ENCODE measurements at regions not wholly inside any gene's neighbourhood (a gene's known extent, or its start where the extent isn't known, plus 50 kb on each side); places are given as distances from the start of the nearest gene placed in this dataset.

DNA sequence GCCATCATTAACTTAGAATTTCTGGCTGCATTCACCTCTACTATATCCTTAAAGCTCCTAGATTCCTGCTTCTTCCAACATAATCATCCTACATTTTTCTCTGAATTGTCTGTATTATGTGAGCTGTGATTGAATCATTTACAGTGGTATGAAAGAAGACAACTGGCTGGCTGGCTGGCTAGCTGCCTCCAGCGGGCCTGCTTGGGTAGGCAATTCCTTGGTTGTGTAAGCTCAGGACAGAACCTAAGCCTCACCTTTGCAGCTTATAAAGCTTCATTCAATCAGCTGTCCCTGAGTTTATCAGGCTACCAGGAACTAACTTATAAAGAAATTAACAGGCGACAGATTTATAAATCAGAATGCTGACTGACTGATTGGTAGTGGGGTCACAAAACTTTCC, 162.7 kb upstream of the NR3C1 start:
- Histone ChIP-seq H4K20me1 (ENCODE audit: insufficient read depth, low read length) (no peaks in the 10 kb centered on the region), H3K36me3 (replicated peaks; ENCODE audit: insufficient read depth, low read length) (no peaks in the 10 kb centered on the region), H3K9me3 (replicated peaks; ENCODE audit: insufficient read depth, low read length) (no peaks in the 10 kb centered on the region), H3K4me2 (ENCODE audit: low read depth, low read length) (no peak overlapping the region), H3F3A (ENCODE audit: insufficient read depth, low read length) (0 out of 2 replicates have a peak, but pooled peaks cover 5% of the 10 kb centered on the region), H3K27ac (ENCODE audit: low read length) (no peak overlapping the region), H3K9ac (ENCODE audit: low read length) (no peak overlapping the region), H3K79me2 (ENCODE audit: low read length) (no peaks in the 10 kb centered on the region), H3K9me2 (replicated peaks; ENCODE audit: insufficient read depth, low read length) (no peaks in the 10 kb centered on the region), H3K4me3 (ENCODE audit: low read length) (no peak overlapping the region), H2AFZ (ENCODE audit: low read length) (no peak overlapping the region), H3K4me1 (ENCODE audit: low read length) (peaks cover 13% of the 10 kb centered on the region), H3K27me3 (replicated peaks; ENCODE audit: insufficient read depth, low read length) (no peaks in the 10 kb centered on the region)
- DNase-seq = no peak
- TF ChIP-seq, protein P1, sequence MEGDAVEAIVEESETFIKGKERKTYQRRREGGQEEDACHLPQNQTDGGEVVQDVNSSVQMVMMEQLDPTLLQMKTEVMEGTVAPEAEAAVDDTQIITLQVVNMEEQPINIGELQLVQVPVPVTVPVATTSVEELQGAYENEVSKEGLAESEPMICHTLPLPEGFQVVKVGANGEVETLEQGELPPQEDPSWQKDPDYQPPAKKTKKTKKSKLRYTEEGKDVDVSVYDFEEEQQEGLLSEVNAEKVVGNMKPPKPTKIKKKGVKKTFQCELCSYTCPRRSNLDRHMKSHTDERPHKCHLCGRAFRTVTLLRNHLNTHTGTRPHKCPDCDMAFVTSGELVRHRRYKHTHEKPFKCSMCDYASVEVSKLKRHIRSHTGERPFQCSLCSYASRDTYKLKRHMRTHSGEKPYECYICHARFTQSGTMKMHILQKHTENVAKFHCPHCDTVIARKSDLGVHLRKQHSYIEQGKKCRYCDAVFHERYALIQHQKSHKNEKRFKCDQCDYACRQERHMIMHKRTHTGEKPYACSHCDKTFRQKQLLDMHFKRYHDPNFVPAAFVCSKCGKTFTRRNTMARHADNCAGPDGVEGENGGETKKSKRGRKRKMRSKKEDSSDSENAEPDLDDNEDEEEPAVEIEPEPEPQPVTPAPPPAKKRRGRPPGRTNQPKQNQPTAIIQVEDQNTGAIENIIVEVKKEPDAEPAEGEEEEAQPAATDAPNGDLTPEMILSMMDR (IDR thresholded peaks at IDR 0.05; ENCODE audit: low read length) = no peak
- TF ChIP-seq EZH2 (optimal IDR thresholded peaks at IDR 0.05; ENCODE audit: low read depth, low read length) = no peak

DNA sequence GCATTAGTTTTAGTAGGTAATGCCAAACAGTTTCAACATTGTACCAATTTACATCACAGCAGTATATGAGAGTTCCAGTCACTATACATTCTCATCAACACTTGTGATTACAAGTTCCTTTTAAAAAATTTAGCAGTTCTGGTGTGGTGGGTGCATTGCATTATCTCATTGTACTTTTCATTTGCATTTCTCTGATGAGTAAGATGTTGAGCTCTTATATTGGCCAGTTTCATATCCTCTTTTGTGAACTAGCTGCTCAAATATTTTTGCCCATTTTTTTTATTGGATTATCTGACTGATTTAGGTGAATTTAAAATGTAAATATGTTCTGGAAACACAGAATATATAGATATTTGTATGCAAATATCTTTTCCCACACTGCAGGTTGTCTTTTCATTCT, 160.9 kb upstream of the NR3C1 start:
- Histone ChIP-seq H3K4me1 (ENCODE audit: low read length) (peaks cover 13% of the 10 kb centered on the region), H3K9me3 (replicated peaks; ENCODE audit: insufficient read depth, low read length) (no peaks in the 10 kb centered on the region), H3K79me2 (ENCODE audit: low read length) (no peaks in the 10 kb centered on the region), H3K4me3 (ENCODE audit: low read length) (no peak overlapping the region), H3F3A (ENCODE audit: insufficient read depth, low read length) (0 out of 2 replicates have a peak, but pooled peaks cover 5% of the 10 kb centered on the region), H3K27me3 (replicated peaks; ENCODE audit: insufficient read depth, low read length) (no peaks in the 10 kb centered on the region), H4K20me1 (ENCODE audit: insufficient read depth, low read length) (no peaks in the 10 kb centered on the region), H3K27ac (ENCODE audit: low read length) (peak overlapping the region; percentile 4; the same call in 1 of the 2 replicates), H3K9ac (ENCODE audit: low read length) (no peak overlapping the region), H3K9me2 (replicated peaks; ENCODE audit: insufficient read depth, low read length) (no peaks in the 10 kb centered on the region), H2AFZ (ENCODE audit: low read length) (no peak overlapping the region), H3K36me3 (replicated peaks; ENCODE audit: insufficient read depth, low read length) (no peaks in the 10 kb centered on the region), H3K4me2 (ENCODE audit: low read depth, low read length) (peak overlapping the region; percentile 33)
- DNase-seq = peak; percentile 49
- TF ChIP-seq EZH2phosphoT487 (IDR thresholded peaks at IDR 0.05; ENCODE audit: low read length) (no peak), EZH2 (optimal IDR thresholded peaks at IDR 0.05; ENCODE audit: low read depth, low read length) (no peak)
- TF ChIP-seq, protein P1 (IDR thresholded peaks at IDR 0.05; ENCODE audit: low read length) = no peak

DNA sequence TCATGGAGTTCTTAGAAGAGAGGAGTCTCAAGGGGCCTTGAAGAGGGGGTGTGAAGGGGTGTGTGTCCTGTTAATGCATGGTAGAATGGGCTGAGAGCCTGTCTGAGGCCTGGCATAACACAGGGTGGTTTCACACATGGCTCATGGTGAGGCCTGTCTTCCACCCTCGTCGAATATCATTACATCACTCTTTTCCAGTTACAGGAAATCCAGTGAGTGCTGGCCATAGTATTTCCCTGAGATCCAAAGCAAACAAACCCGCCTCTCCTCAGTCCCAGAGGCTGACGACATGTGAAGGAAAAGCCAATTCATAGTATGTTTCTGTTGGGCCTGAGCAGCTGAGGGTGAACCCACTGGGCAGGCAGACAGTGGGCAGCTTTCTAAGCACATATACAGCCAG, 159.4 kb upstream of the NR3C1 start:
- H3K9me3 ChIP-seq (replicated peaks; ENCODE audit: insufficient read depth, low read length) = no peaks in the 10 kb centered on the region
- TF ChIP-seq EZH2phosphoT487 (IDR thresholded peaks at IDR 0.05; ENCODE audit: low read length) = no peak
- TF ChIP-seq, protein P1 (IDR thresholded peaks at IDR 0.05; ENCODE audit: low read length) = no peak
- TF ChIP-seq EZH2 (optimal IDR thresholded peaks at IDR 0.05; ENCODE audit: low read depth, low read length) = no peak
- no peak overlapping the region for H3K4me2 ChIP-seq (ENCODE audit: low read depth, low read length)
- no peak overlapping the region for H2AFZ ChIP-seq (ENCODE audit: low read length)
- no peak overlapping the region for H3K27ac ChIP-seq (ENCODE audit: low read length)
- no peaks in the 10 kb centered on the region for H3K79me2 ChIP-seq (ENCODE audit: low read length)
- 0 out of 2 replicates have a peak, but pooled peaks cover 5% of the 10 kb centered on the region for H3F3A ChIP-seq (ENCODE audit: insufficient read depth, low read length)
- H3K27me3 ChIP-seq (replicated peaks; ENCODE audit: insufficient read depth, low read length) = no peaks in the 10 kb centered on the region
- peaks cover 13% of the 10 kb centered on the region for H3K4me1 ChIP-seq (ENCODE audit: low read length)
- H4K20me1 ChIP-seq (ENCODE audit: insufficient read depth, low read length) = no peaks in the 10 kb centered on the region
- no peak overlapping the region for H3K9ac ChIP-seq (ENCODE audit: low read length)
- H3K36me3 ChIP-seq (replicated peaks; ENCODE audit: insufficient read depth, low read length) = no peaks in the 10 kb centered on the region
- no peak for DNase-seq
- H3K4me3 ChIP-seq (ENCODE audit: low read length) = no peak overlapping the region
- no peaks in the 10 kb centered on the region for H3K9me2 ChIP-seq (replicated peaks; ENCODE audit: insufficient read depth, low read length)

All from MM.1S (cell line).